Adrenal gland (tissue), 9 donors: ENCODE measurements at regions not wholly inside any gene's neighbourhood (a gene's known extent, or its start where the extent isn't known, plus 50 kb on each side); places are given as distances from the start of the nearest gene placed in this dataset.

Source experiments
- DNase-seq, 7 donors: peaks; one replicate each; pipeline ENCODE4 v3.0.0-alpha.2; 2019 to 2020
- H3K27ac ChIP-seq, 5 donors: fragments of 200-600 bp; sonication (generic) in 4 of 5; 1 replicate in 3 of 5; 2 replicates in 2 of 5; pipeline versions ENCODE4 v1.5.1 to v1.8.0; 2016 to 2020; ENCODE audit warnings: mild to moderate bottlenecking in 1 of 5
- H3K27me3 ChIP-seq: fragments of 200-600 bp; 2 replicates; pipeline ENCODE4 v1.8.0; 2021
- H3K36me3 ChIP-seq, 2 donors: fragments of 200-600 bp; replicated peaks in 1 of 2; 1 replicate in 1 of 2; 2 replicates in 1 of 2; pipeline versions ENCODE4 v1.5.1 to v1.8.0; 2018 to 2022
- H3K4me1 ChIP-seq, 2 donors: fragments of 200-600 bp; replicated peaks in 1 of 2; 1 replicate in 1 of 2; 2 replicates in 1 of 2; pipeline versions ENCODE4 v1.5.1 to v1.8.0; 2018 to 2021
- H3K4me3 ChIP-seq, 4 donors: fragments of 200-600 bp; sonication (generic) in 3 of 4; one replicate each; pipeline ENCODE4 v1.5.1; 2016 to 2018
- H3K9me3 ChIP-seq, 3 donors: fragments of 200-600 bp; sonication (generic) in 1 of 3; replicated peaks in 1 of 3; 1 replicate in 2 of 3; 2 replicates in 1 of 3; pipeline versions ENCODE4 v1.5.1 to v1.8.0; 2016 to 2021
- CTCF ChIP-seq, 6 experiments: fragments of 450-650 bp in 4 of 6; fragments of 200-600 bp in 2 of 6; sonication (generic) in 1 of 6; IDR thresholded peaks; 1 replicate in 5 of 6; 2 replicates in 1 of 6; pipeline versions ENCODE4 v1.5.1 to v1.8.0; 2016 to 2021; ENCODE audit warnings: antibody characterized with exemption in 6 of 6, mild to moderate bottlenecking in 2 of 6, moderate library complexity in 1 of 6
- POLR2A ChIP-seq, 2 donors: fragments of 450-650 bp; IDR thresholded peaks; one replicate each; pipeline ENCODE4 v1.6.1; 2017; ENCODE audit warnings: antibody characterized with exemption in 2 of 2, mild to moderate bottlenecking in 2 of 2, moderate library complexity in 1 of 2
- WGBS, 4 donors: extraction: QIAGEN DNeasy Blood & Tissue Kit in 2 of 4; methylation state at CpG; one replicate each; pipeline versions ENCODE4 v1.1.5 to v1.1.7; 2013 to 2017; 5-methylcytosine and 5-hydroxymethylcytosine counted together
- intact Hi-C, 2 donors: fragments of 100-400 bp; cut with DNase I; formaldehyde crosslinking; loops; one replicate each; pipeline versions ENCODE4 v1.14.1 to v1.15.0; 2022 to 2023
- donor health status: healthy with polysubstance abuse.
- donor health status: Bipolar disorder and iron deficiency.
- donor health status: DM: yes; HTN: yes; CAD: no.
- donor health status: DM: no; HTN: no; CAD: no.
- donor health status: DM: no; HTN: no; CAD: no.

GRCh38 chr13:68369739-68370138 is 1139.6 kb upstream of the PCDH9 start:
- DNase-seq, result no peak
- H3K4me1 ChIP-seq, result no peaks in the 10 kb centered on the region
- intact Hi-C loops, result no loop called here
- H3K4me3 ChIP-seq, result no peak overlapping the region
- no peaks in the 10 kb centered on the region for H3K9me3 ChIP-seq
- 50 to 61% (median 55%) methylated on average over 5 of the region's 5 CpGs for WGBS, 4 donors
- H3K27ac ChIP-seq, result no peak overlapping the region
- H3K36me3 ChIP-seq, result no peaks in the 10 kb centered on the region
- H3K27me3 ChIP-seq, result no peaks in the 10 kb centered on the region
- no peak for TF ChIP-seq POLR2A (IDR thresholded peaks at IDR 0.05)
- TF ChIP-seq CTCF (IDR thresholded peaks at IDR 0.05), result no peak

GRCh38 chr13:68368922-68369321 is 1138.8 kb upstream of the PCDH9 start:
- WGBS, 4 donors, result 37 to 51% (median 47%) methylated on average over 2 of the region's 2 CpGs

GRCh38 chr13:68359105-68359504 is 1129.0 kb upstream of the PCDH9 start:
- TF ChIP-seq POLR2A (IDR thresholded peaks at IDR 0.05) (no peak), CTCF (IDR thresholded peaks at IDR 0.05) (no peak)

More at GRCh38 chr13:68368922-68369321, 1138.8 kb upstream of the PCDH9 start:
- TF ChIP-seq POLR2A (IDR thresholded peaks at IDR 0.05) (no peak), CTCF (IDR thresholded peaks at IDR 0.05) (no peak)
- DNase-seq, result no peak
- Histone ChIP-seq H3K4me3 (no peak overlapping the region), H3K9me3 (no peaks in the 10 kb centered on the region), H3K27ac (no peak overlapping the region), H3K27me3 (no peaks in the 10 kb centered on the region), H3K36me3 (no peaks in the 10 kb centered on the region), H3K4me1 (no peaks in the 10 kb centered on the region)
- intact Hi-C loops, result no loop called here

GRCh38 chr13:68358294-68358705 is 1128.2 kb upstream of the PCDH9 start:
- TF ChIP-seq POLR2A (IDR thresholded peaks at IDR 0.05) (no peak), CTCF (IDR thresholded peaks at IDR 0.05) (no peak)

More at GRCh38 chr13:68359105-68359504, 1129.0 kb upstream of the PCDH9 start:
- Histone ChIP-seq H3K9me3 (no peaks in the 10 kb centered on the region), H3K27me3 (no peaks in the 10 kb centered on the region), H3K4me3 (no peak overlapping the region), H3K36me3 (no peaks in the 10 kb centered on the region), H3K27ac (no peak overlapping the region), H3K4me1 (no peaks in the 10 kb centered on the region)
- DNase-seq, result no peak
- intact Hi-C loops, result no loop called here
- WGBS, 4 donors, result 62 to 72% (median 68%) methylated on average over 1 of the region's 1 CpG

More at GRCh38 chr13:68358294-68358705, 1128.2 kb upstream of the PCDH9 start:
- Histone ChIP-seq H3K9me3 (no peaks in the 10 kb centered on the region), H3K27ac (no peak overlapping the region), H3K4me1 (no peaks in the 10 kb centered on the region), H3K27me3 (no peaks in the 10 kb centered on the region), H3K4me3 (no peak overlapping the region), H3K36me3 (no peaks in the 10 kb centered on the region)
- DNase-seq, result no peak
- 50 to 68% (median 53%) methylated on average over 2 of the region's 2 CpGs for WGBS, 4 donors
- intact Hi-C loops, result no loop called here
